ENCODE measurements at regions not wholly inside any gene's neighbourhood (a gene's known extent, or its start where the extent isn't known, plus 50 kb on each side); places are given as distances from the start of the nearest gene placed in this dataset.

GRCh38 chr11:26112264-26112663, 219.7 kb upstream of the ANO3 start:
- CTCF ChIA-PET, result no interaction called here

GRCh38 chr11:26121466-26121865, 210.5 kb upstream of the ANO3 start:
- Mint-ChIP-seq H3K27ac (no peak overlapping the region), H3K27me3 (ENCODE audit: low read depth) (no peaks in the 10 kb centered on the region), H3K4me3 (no peak overlapping the region), H3K36me3 (peaks cover 5% of the 10 kb centered on the region; the same call in 1 of the 2 replicates), H3K9me3 (peaks cover 5% of the 10 kb centered on the region), H3K4me1 (no peaks in the 10 kb centered on the region)
- ChIA-PET CTCF (interaction anchor here (0.6 kb wide), 1 partner anchor 163 kb away, joined by 3 read pairs; no protein-coding TSS in a partner anchor), POLR2A (no interaction called here)
- ATAC-seq (no peak), DNase-seq (ENCODE audit: low spot score) (no peak)
- TF ChIP-seq ZNF396 (CRISPR knock-in tag; IDR thresholded peaks at IDR 0.05; ENCODE audit: borderline replicate concordance) (no peak), ETV6 (CRISPR knock-in tag; IDR thresholded peaks at IDR 0.05) (no peak), MLX (CRISPR knock-in tag; IDR thresholded peaks at IDR 0.05) (no peak), KAT7 (CRISPR knock-in tag; IDR thresholded peaks at IDR 0.05; ENCODE audit: borderline replicate concordance) (no peak), FOXP1 (CRISPR knock-in tag; IDR thresholded peaks at IDR 0.05; ENCODE audit: borderline replicate concordance) (no peak), ZNF121 (CRISPR knock-in tag; IDR thresholded peaks at IDR 0.05) (no peak), MAX (CRISPR knock-in tag; IDR thresholded peaks at IDR 0.05) (no peak), SMAD3 (CRISPR knock-in tag; IDR thresholded peaks at IDR 0.05; ENCODE audit: borderline replicate concordance) (no peak), CDX4 (CRISPR knock-in tag; IDR thresholded peaks at IDR 0.05; ENCODE audit: borderline replicate concordance) (no peak), GABPB1 (CRISPR knock-in tag; IDR thresholded peaks at IDR 0.05) (no peak), CBFB (CRISPR knock-in tag; IDR thresholded peaks at IDR 0.05; ENCODE audit: low read depth) (no peak)

More at GRCh38 chr11:26112264-26112663, 219.7 kb upstream of the ANO3 start:
- POLR2A ChIA-PET, result no interaction called here
- TF ChIP-seq CDX4 (CRISPR knock-in tag; IDR thresholded peaks at IDR 0.05; ENCODE audit: borderline replicate concordance) (no peak), HMGA2 (CRISPR knock-in tag; IDR thresholded peaks at IDR 0.05) (no peak), EMX1 (CRISPR knock-in tag; IDR thresholded peaks at IDR 0.05) (no peak), MYBL2 (CRISPR knock-in tag; IDR thresholded peaks at IDR 0.05) (no peak), HMGXB4 (CRISPR knock-in tag; IDR thresholded peaks at IDR 0.05) (no peak), GTF2I (CRISPR knock-in tag; conservative IDR thresholded peaks at IDR 0.05) (no peak), ZNF532 (CRISPR knock-in tag; IDR thresholded peaks at IDR 0.05; ENCODE audit: borderline replicate concordance) (no peak), MAX (CRISPR knock-in tag; IDR thresholded peaks at IDR 0.05) (no peak)
- H3K4me1 Mint-ChIP-seq, result peaks cover 2% of the 10 kb centered on the region; the same call in 1 of the 2 replicates
- ATAC-seq, result no peak
- DNase-seq (ENCODE audit: low spot score), result no peak
- no peak overlapping the region for H3K4me3 Mint-ChIP-seq
- no peak overlapping the region for H3K27ac Mint-ChIP-seq
- H3K36me3 Mint-ChIP-seq, result peaks cover 22% of the 10 kb centered on the region
- no peaks in the 10 kb centered on the region for H3K27me3 Mint-ChIP-seq (ENCODE audit: low read depth)
- H3K9me3 Mint-ChIP-seq, result peaks cover 38% of the 10 kb centered on the region
